Tibial nerve (tissue), 4 donors: ENCODE measurements at regions not wholly inside any gene's neighbourhood (a gene's known extent, or its start where the extent isn't known, plus 50 kb on each side); places are given as distances from the start of the nearest gene placed in this dataset.

Experiments
- DNase-seq, 2 donors: peaks; one replicate each; pipeline ENCODE4 v3.0.0-alpha.2; 2019; ENCODE audit warnings: low spot score in 2 of 2
- H3K27ac ChIP-seq, 4 donors: fragments of 200-600 bp; sonication (generic) in 3 of 4; one replicate each; pipeline ENCODE4 v1.5.1; 2017 to 2019; ENCODE audit warnings: mild to moderate bottlenecking in 1 of 4
- H3K27me3 ChIP-seq, 2 donors: fragments of 200-600 bp; sonication (generic) in 1 of 2; one replicate each; pipeline versions ENCODE4 v1.5.1 to v1.6.0; 2017 to 2019
- H3K36me3 ChIP-seq, 3 donors: fragments of 200-600 bp; sonication (generic); one replicate each; pipeline ENCODE4 v1.5.1; 2018 to 2019
- H3K4me1 ChIP-seq, 4 donors: fragments of 200-600 bp; sonication (generic) in 3 of 4; one replicate each; pipeline ENCODE4 v1.5.1; 2017 to 2019
- H3K4me3 ChIP-seq, 4 donors: fragments of 200-600 bp; sonication (generic) in 3 of 4; one replicate each; pipeline ENCODE4 v1.5.1; 2017 to 2019; ENCODE audit warnings: mild to moderate bottlenecking in 1 of 4, moderate library complexity in 1 of 4
- H3K9me3 ChIP-seq, 4 donors: fragments of 200-600 bp; sonication (generic) in 3 of 4; one replicate each; pipeline ENCODE4 v1.5.1; 2017 to 2019
- EP300 ChIP-seq, 2 donors: sonication (generic); formaldehyde crosslinking; IDR thresholded peaks; one replicate each; pipeline ENCODE4 v1.6.1; 2017; ENCODE audit warnings: antibody characterized with exemption in 2 of 2, mild to moderate bottlenecking in 1 of 2
- POLR2A ChIP-seq, 2 donors: fragments of 450-650 bp; IDR thresholded peaks; one replicate each; pipeline ENCODE4 v1.6.1; 2017; ENCODE audit warnings: antibody characterized with exemption in 2 of 2, mild to moderate bottlenecking in 2 of 2, moderate library complexity in 2 of 2
- WGBS, 2 donors: methylation state at CpG; one replicate each; pipeline ENCODE4 v1.1.5; 2018; 5-methylcytosine and 5-hydroxymethylcytosine counted together
- TF ChIP-seq, protein P1 (sequence below), 5 experiments: fragments of 200-600 bp in 3 of 5; fragments of 450-650 bp in 2 of 5; sonication (generic) in 3 of 5; IDR thresholded peaks; one replicate each; pipeline ENCODE4 v1.5.1; 2016 to 2019; ENCODE audit warnings: antibody characterized with exemption in 5 of 5, mild to moderate bottlenecking in 3 of 5, moderate library complexity in 2 of 5

DNA sequence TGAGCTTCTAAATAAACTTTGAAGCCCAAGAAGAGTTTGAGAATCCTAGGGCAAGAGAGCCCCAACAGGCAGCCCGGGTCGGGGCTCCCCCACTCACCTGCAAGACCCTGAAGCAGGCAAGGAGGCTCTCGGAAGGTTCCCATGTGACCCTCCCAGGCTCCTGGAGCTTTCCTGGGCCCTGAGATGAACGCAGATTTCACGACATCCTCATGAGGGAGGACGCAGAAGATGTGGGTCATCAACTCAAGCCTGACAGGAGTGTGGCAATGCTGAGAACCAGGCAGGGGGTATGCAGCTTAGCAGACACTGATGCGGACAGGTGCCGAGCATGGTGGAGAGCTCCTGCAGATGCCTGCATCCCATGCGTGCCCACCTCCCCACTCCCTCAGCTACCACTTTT is 184.5 kb upstream of the SLC24A3 start:
- 87 to 95% methylated on average over 9 of the region's 9 CpGs for WGBS, 2 donors
- TF ChIP-seq, protein P1, sequence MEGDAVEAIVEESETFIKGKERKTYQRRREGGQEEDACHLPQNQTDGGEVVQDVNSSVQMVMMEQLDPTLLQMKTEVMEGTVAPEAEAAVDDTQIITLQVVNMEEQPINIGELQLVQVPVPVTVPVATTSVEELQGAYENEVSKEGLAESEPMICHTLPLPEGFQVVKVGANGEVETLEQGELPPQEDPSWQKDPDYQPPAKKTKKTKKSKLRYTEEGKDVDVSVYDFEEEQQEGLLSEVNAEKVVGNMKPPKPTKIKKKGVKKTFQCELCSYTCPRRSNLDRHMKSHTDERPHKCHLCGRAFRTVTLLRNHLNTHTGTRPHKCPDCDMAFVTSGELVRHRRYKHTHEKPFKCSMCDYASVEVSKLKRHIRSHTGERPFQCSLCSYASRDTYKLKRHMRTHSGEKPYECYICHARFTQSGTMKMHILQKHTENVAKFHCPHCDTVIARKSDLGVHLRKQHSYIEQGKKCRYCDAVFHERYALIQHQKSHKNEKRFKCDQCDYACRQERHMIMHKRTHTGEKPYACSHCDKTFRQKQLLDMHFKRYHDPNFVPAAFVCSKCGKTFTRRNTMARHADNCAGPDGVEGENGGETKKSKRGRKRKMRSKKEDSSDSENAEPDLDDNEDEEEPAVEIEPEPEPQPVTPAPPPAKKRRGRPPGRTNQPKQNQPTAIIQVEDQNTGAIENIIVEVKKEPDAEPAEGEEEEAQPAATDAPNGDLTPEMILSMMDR (IDR thresholded peaks at IDR 0.05) = no peak
- TF ChIP-seq POLR2A (IDR thresholded peaks at IDR 0.05) (no peak), EP300 (IDR thresholded peaks at IDR 0.05) (no peak)
- Histone ChIP-seq H3K4me3 (no peak overlapping the region), H3K27ac (no peak overlapping the region), H3K27me3 (no peaks in the 10 kb centered on the region), H3K9me3 (peaks cover 0 to 7% (median 0%) of the 10 kb centered on the region in 4 donors), H3K4me1 (no peaks in the 10 kb centered on the region), H3K36me3 (no peaks in the 10 kb centered on the region)
- no peak for DNase-seq

DNA sequence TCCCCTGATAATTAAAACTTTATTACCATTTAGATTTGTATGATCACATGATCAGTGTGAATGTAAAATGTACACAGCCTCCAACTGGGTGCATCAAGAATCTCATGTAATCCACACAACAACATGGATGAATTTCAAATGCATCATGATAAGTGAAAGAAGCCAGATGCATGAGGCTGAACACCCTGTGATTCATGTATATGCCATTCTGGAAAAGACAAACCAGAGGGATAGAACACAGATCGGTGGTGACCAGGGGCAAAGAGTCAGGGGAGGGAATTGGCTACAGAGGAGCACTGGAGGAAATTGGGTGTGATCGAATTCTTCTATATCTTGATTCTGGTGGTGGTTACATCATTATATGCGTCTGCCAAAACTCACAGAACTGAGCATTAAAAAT is 170.7 kb upstream of the SLC24A3 start:
- TF ChIP-seq EP300 (IDR thresholded peaks at IDR 0.05) (no peak), POLR2A (IDR thresholded peaks at IDR 0.05) (no peak)
- TF ChIP-seq, protein P1 (IDR thresholded peaks at IDR 0.05) = no peak
- Histone ChIP-seq H3K4me1 (no peaks in the 10 kb centered on the region), H3K36me3 (no peaks in the 10 kb centered on the region), H3K27ac (no peak overlapping the region), H3K4me3 (no peak overlapping the region), H3K9me3 (no peaks in the 10 kb centered on the region), H3K27me3 (no peaks in the 10 kb centered on the region)
- DNase-seq = no peak
- WGBS, 2 donors = 68 to 72% methylated on average over 3 of the region's 3 CpGs

DNA sequence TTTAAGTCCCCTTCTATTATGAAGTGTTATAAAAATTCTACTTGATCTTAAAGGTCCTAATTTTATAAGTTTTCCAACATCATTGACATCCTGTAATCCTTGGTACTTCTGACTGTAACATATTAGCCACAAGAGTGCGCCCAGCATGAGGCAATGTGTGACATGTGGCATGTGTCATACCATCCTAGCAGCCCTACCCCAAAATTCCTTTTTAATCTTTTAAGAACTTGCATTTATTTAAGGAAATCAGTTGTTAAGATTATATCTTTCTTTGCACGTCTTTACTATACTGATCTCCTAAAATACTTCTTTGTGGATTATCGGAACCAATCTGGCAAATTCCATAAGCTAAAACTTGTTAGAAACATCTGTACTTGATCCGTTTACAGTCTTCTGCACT is 167.1 kb upstream of the SLC24A3 start:
- Histone ChIP-seq H3K4me3 (no peak overlapping the region), H3K36me3 (no peaks in the 10 kb centered on the region), H3K9me3 (no peaks in the 10 kb centered on the region), H3K4me1 (no peaks in the 10 kb centered on the region), H3K27me3 (no peaks in the 10 kb centered on the region), H3K27ac (no peak overlapping the region)
- no peak for TF ChIP-seq POLR2A (IDR thresholded peaks at IDR 0.05)
- TF ChIP-seq, protein P1 (IDR thresholded peaks at IDR 0.05) = no peak
- TF ChIP-seq EP300 (IDR thresholded peaks at IDR 0.05) = no peak
- no peak for DNase-seq
- 86 to 88% methylated on average over 4 of the region's 4 CpGs for WGBS, 2 donors

DNA sequence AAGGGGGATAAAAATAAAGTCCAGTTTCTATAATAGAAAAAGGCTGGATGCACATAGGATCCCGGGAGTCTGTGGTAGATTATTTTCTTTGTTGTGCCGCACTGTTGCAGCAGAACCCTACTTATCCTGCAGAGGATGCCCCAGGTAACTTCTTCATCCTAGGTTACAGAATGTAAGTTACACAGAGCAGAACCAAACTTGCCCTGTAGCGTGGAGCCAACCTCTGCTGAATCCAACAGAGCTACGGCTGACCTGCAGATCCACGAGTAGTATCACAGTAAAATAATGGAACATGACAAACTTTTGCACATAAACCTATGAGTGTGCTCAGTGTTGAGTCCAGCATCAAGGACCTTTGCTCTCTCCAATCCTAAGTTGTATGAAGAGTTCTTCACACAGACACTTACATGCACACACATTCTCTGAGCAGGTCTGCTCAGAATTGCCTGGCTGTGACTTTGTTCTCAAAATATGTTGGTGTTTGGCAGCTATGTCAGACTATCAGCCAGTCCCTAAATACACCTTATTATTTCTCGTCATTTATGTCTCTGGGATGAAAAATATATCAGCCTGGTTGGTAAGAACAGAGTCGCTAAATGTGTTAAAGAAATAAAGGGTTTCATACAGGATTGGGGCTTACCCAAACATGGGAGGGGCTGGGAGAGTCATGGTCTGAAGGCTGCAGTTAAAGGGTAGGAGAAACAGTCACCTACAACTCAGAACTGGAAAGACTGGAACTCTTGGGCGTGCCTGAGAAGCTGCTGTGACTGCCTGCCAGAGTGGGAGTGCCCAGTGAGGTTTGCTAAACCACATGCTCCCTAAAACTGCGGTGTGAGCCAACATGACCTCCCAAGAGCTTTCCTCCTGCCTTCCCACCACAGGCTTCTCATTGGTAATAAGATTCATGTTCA is 165.1 kb upstream of the SLC24A3 start:
- TF ChIP-seq POLR2A (IDR thresholded peaks at IDR 0.05) (no peak), EP300 (IDR thresholded peaks at IDR 0.05) (no peak)
- TF ChIP-seq, protein P1 (IDR thresholded peaks at IDR 0.05) = no peak
- H3K9me3 ChIP-seq = no peaks in the 10 kb centered on the region
- H3K27ac ChIP-seq = no peak overlapping the region
- H3K4me1 ChIP-seq = no peaks in the 10 kb centered on the region
- DNase-seq = peak; percentile 25 to 26
- no peaks in the 10 kb centered on the region for H3K27me3 ChIP-seq
- H3K4me3 ChIP-seq = no peak overlapping the region
- WGBS, 2 donors = 63 to 82% methylated on average over 9 of the region's 9 CpGs
- H3K36me3 ChIP-seq = no peaks in the 10 kb centered on the region

DNA sequence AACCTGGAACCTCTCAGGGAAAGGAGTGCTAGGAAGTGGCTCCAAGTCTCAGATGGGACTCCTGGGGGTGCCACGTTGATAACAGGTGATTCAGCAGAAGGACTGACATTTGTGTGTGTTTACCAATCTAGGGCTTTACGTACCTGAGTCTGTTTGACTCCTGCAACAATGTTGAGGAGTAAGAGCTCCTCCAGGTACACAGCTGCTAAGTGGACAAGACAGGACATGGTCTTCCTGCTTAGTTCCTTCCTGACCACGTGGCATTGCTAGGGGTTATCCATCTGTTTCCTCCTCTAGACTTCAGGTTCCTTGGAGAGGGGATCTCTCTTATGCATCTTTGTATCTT is 164.5 kb upstream of the SLC24A3 start:
- no peak for TF ChIP-seq POLR2A (IDR thresholded peaks at IDR 0.05)
- no peak for TF ChIP-seq EP300 (IDR thresholded peaks at IDR 0.05)
- TF ChIP-seq, protein P1 (IDR thresholded peaks at IDR 0.05) = no peak
- 59 to 67% methylated on average over 3 of the region's 3 CpGs for WGBS, 2 donors
- Histone ChIP-seq H3K4me3 (no peak overlapping the region), H3K4me1 (no peaks in the 10 kb centered on the region), H3K36me3 (no peaks in the 10 kb centered on the region), H3K9me3 (no peaks in the 10 kb centered on the region), H3K27me3 (no peaks in the 10 kb centered on the region), H3K27ac (no peak overlapping the region)
- no peak for DNase-seq
